Motor neuron (in vitro differentiated cells): ENCODE measurements at regions not wholly inside any gene's neighbourhood (a gene's known extent, or its start where the extent isn't known, plus 50 kb on each side); places are given as distances from the start of the nearest gene placed in this dataset.

ENCODE experiments used
- ATAC-seq, 8 experiments: fragments of 200-7000 bp; cut with Tn5 transposase; replicated peaks in 6 of 8; 2 replicates each; pipeline ENCODE4 v1.8.0; 2021; ENCODE audit warnings: mild to moderate bottlenecking in 8 of 8, moderate library complexity in 8 of 8
- H3K27ac ChIP-seq, 2 donors: fragments of 250-450 bp; sonication (Bioruptor Pico); 2 replicates each; pipeline ENCODE4 v1.9.0; 2021; ENCODE audit warnings: antibody characterized with exemption in 2 of 2, mild to moderate bottlenecking in 2 of 2, moderate library complexity in 1 of 2
- H3K4me1 ChIP-seq, 2 donors: fragments of 250-450 bp; sonication (Bioruptor Pico); replicated peaks in 1 of 2; 2 replicates each; pipeline ENCODE4 v1.6.1; 2021; ENCODE audit warnings: antibody characterized with exemption in 2 of 2, mild to moderate bottlenecking in 2 of 2, moderate library complexity in 1 of 2
- H3K4me3 ChIP-seq, 5 donors: fragments of 250-450 bp; sonication (Bioruptor Pico); 2 replicates each; pipeline ENCODE4 v1.9.0; 2021; ENCODE audit warnings: antibody characterized with exemption in 5 of 5, mild to moderate bottlenecking in 5 of 5, moderate library complexity in 4 of 5
- WGBS, 10 experiments: fragments of 450-650 bp; shearing (Covaris generic); methylation state at CpG; one replicate each; pipeline ENCODE4 v1.0.0; 2022; 5-methylcytosine and 5-hydroxymethylcytosine counted together
- in situ Hi-C, 9 experiments: fragments of 400-800 bp; cut with MboI; loops; one replicate each; pipeline ENCODE4 v1.15.0; 2021; ENCODE audit warnings: low sequenced_read_pairs in 9 of 9, low pct_unique_long_range_greater_than_20kb in 2 of 9; ENCODE audit not compliant: unreplicated experiment in 9 of 9

- peak in 2 of 8 experiments; percentile 32 to 71 for ATAC-seq
- 0 to 33% (median 10%) methylated on average over 1 to 6 of the region's 6 CpGs; no CpG with 5 or more reads in 4 of the 10 experiments for WGBS, 10 experiments
- in situ Hi-C loops, result no loop called here
- Histone ChIP-seq H3K4me3 (no peak overlapping the region), H3K27ac (no peak overlapping the region), H3K4me1 (peaks cover 2 to 8% of the 10 kb centered on the region in 2 donors)
Observed at GRCh38 chrX:24410514-24411189, 50.2 kb downstream of the SUPT20HL1 start.

DNA sequence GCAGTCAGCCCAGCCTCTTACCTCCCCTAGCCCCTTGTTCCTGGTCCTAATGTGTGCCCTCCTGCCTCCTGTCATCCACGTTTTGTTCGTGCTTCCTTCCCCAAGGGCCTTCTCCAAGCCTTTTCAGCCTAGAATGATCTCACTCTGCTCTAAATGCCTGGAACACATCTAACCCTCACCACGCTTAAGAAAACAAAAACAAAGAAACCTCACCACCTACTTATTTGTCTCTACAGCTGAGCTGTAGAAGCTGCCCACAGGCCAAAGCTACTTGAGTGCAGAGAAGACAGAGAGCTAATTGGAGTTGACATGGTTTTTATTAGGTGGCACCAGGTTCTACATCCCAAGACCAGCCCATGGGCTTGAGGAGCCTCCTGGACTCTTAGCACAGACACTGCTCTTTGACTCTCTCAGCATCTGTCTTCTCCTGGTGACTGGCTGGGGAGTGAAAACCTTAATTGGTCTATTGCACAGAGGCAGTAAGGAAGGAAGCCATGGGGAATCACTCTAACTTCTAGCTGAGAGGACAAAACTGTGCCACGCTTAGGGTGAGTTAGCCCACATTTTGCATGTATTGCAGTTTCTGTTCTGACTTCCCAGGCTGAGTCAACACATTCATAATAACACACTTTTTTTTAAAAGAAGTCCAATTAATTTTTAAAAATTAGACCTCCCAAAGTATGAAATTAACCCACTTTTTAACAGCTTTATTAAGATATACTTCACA lies 52.3 kb upstream of the PDK3 start:
- no peak overlapping the region for H3K4me3 ChIP-seq
- in situ Hi-C loops, result no loop called here
- ATAC-seq, result no peak
- peaks cover 2 to 8% of the 10 kb centered on the region in 2 donors for H3K4me1 ChIP-seq
- no peak overlapping the region for H3K27ac ChIP-seq
- 20 to 100% (median 67%) methylated on average over 1 to 3 of the region's 4 CpGs; no CpG with 5 or more reads in 5 of the 10 experiments for WGBS, 10 experiments
